ENCODE measurements at regions not wholly inside any gene's neighbourhood (a gene's known extent, or its start where the extent isn't known, plus 50 kb on each side); places are given as distances from the start of the nearest gene placed in this dataset.

GRCh38 chr4:81366779-81367178 lies 104.9 kb downstream of the RASGEF1B start (continued):
- TF ChIP-seq AEBP2 (tag by site-specific recombination; IDR thresholded peaks at IDR 0.05; ENCODE audit: borderline replicate concordance), result no peak
- no peak for TF ChIP-seq ZNF280C (tag by site-specific recombination; IDR thresholded peaks at IDR 0.05)
- TF ChIP-seq MZF1 (tag by site-specific recombination; IDR thresholded peaks at IDR 0.05; ENCODE audit: borderline replicate concordance), result no peak
- no peak for TF ChIP-seq ZFHX2 (tag by site-specific recombination; conservative IDR thresholded peaks at IDR 0.05)
- TF ChIP-seq ZNF785 (tag by site-specific recombination; IDR thresholded peaks at IDR 0.05), result no peak
- TF ChIP-seq OSR2 (tag by site-specific recombination; IDR thresholded peaks at IDR 0.05), result no peak
- TF ChIP-seq BCL6B (tag by site-specific recombination; IDR thresholded peaks at IDR 0.05), result no peak

GRCh38 chr4:81360737-81361136 lies 111.0 kb downstream of the RASGEF1B start:
- ChIA-PET CTCF (interaction anchor here (1.3 kb wide), 1 partner anchor 9 kb away, joined by 13 read pairs; no protein-coding TSS in a partner anchor), POLR2A (no interaction called here)
- H3K27ac ChIP-seq (ENCODE audit: extremely low read depth, low read depth, low read length), result no peak overlapping the region
- no peaks in the 10 kb centered on the region for H3K9me3 ChIP-seq (ENCODE audit: control insufficient read depth, insufficient read depth, low read depth, low read length)
- H3K4me3 ChIP-seq (ENCODE audit: low read depth, low read length), result no peak overlapping the region
- no peaks in the 10 kb centered on the region for H3K36me3 ChIP-seq (ENCODE audit: control insufficient read depth in 2 of 2, insufficient read depth in 1 of 2, low read length in 2 of 2)
- TF ChIP-seq ZBTB44 (tag by site-specific recombination; IDR thresholded peaks at IDR 0.05), result no peak
- no peak for TF ChIP-seq ZNF785 (tag by site-specific recombination; IDR thresholded peaks at IDR 0.05)
- H3K4me1 ChIP-seq (ENCODE audit: control insufficient read depth, insufficient read depth, low read length), result no peaks in the 10 kb centered on the region

- Histone ChIP-seq H3K9me3 (ENCODE audit: control insufficient read depth, insufficient read depth, low read depth, low read length) (no peaks in the 10 kb centered on the region), H3K4me3 (ENCODE audit: low read depth, low read length) (no peak overlapping the region), H3K27ac (ENCODE audit: extremely low read depth, low read depth, low read length) (no peak overlapping the region), H3K4me1 (ENCODE audit: control insufficient read depth, insufficient read depth, low read length) (no peaks in the 10 kb centered on the region), H3K36me3 (ENCODE audit: control insufficient read depth in 2 of 2, insufficient read depth in 1 of 2, low read length in 2 of 2) (no peaks in the 10 kb centered on the region)
- ChIA-PET POLR2A (no interaction called here), CTCF (no interaction called here)
- TF ChIP-seq ZNF214 (tag by site-specific recombination; IDR thresholded peaks at IDR 0.05; ENCODE audit: borderline replicate concordance) (no peak), ZNF280D (tag by site-specific recombination; IDR thresholded peaks at IDR 0.05) (no peak), ZNF518A (tag by site-specific recombination; conservative IDR thresholded peaks at IDR 0.05; ENCODE audit: low read depth) (no peak)
These were observed 112.5 kb downstream of the RASGEF1B start for GRCh38 chr4:81359207-81359606.

Data from HEK293 (cell line).